MCF 10A (cell line): ENCODE measurements at regions not wholly inside any gene's neighbourhood (a gene's known extent, or its start where the extent isn't known, plus 50 kb on each side); places are given as distances from the start of the nearest gene placed in this dataset.

Experiments
- BruUV-seq: library from RNA; stranded (reverse); fragments of 400-500 nt; replicated peaks from 2 replicates; lab custom pipeline; 2021; lab: Mats Ljungman, UMichigan
- CTCF ChIA-PET: fragments of 300-600 bp; sonication (Branson Sonifier 250); formaldehyde crosslinking; extraction: SDS; loops from one replicate; lab custom pipeline; 2021; ENCODE audit warnings: antibody characterized with exemption, inconsistent platforms; lab: Yijun Ruan, JAX
- POLR2A ChIA-PET: fragments of 300-600, 350-650 bp; sonication (Branson Sonifier 250); formaldehyde crosslinking; extraction: SDS; loops from one replicate; lab custom pipeline; 2020; ENCODE audit warnings: antibody characterized with exemption, inconsistent platforms; lab: Yijun Ruan, JAX
- DNase-seq: peaks from one replicate; pipeline ENCODE4 v3.0.0-alpha.2; 2018; ENCODE audit not compliant: unreplicated experiment
- H3K27ac Mint-ChIP-seq: one replicate; pipeline ENCODE4 v1.8.0; 2022; ENCODE audit warnings: mild to moderate bottlenecking, low read depth, mixed read lengths; ENCODE audit not compliant: unreplicated experiment
- H3K27me3 Mint-ChIP-seq: one replicate; pipeline ENCODE4 v1.8.0; 2022; ENCODE audit warnings: mixed read lengths; ENCODE audit not compliant: insufficient read depth, unreplicated experiment
- H3K36me3 Mint-ChIP-seq: one replicate; pipeline ENCODE4 v1.8.0; 2022; ENCODE audit warnings: mild to moderate bottlenecking, moderate library complexity, mixed read lengths; ENCODE audit not compliant: insufficient read depth, unreplicated experiment
- H3K4me1 Mint-ChIP-seq: one replicate; pipeline ENCODE4 v1.8.0; 2022; ENCODE audit warnings: mixed read lengths; ENCODE audit not compliant: insufficient read depth, unreplicated experiment
- H3K4me3 Mint-ChIP-seq: one replicate; pipeline ENCODE4 v1.8.0; 2022; ENCODE audit warnings: mild to moderate bottlenecking, moderate library complexity, mixed read lengths; ENCODE audit not compliant: unreplicated experiment
- H3K9me3 Mint-ChIP-seq: one replicate; pipeline ENCODE4 v1.8.0; 2022; ENCODE audit warnings: mixed read lengths; ENCODE audit not compliant: unreplicated experiment
- CTCF ChIP-seq: fragments of 200-600 bp; IDR thresholded peaks from one replicate; pipeline ENCODE4 v1.8.0; 2022; ENCODE audit warnings: antibody characterized with exemption, mild to moderate bottlenecking; ENCODE audit not compliant: unreplicated experiment
- intact Hi-C: fragments of 100-400 bp; cut with micrococcal nuclease; formaldehyde crosslinking; loops from 2 replicates; pipeline ENCODE4 v1.14.1; 2022

- ChIA-PET POLR2A (interaction anchor here (1.1 kb wide), 1 partner anchor 9 kb away, joined by 4 read pairs; no protein-coding TSS in a partner anchor), CTCF (no interaction called here)
- H3K4me1 Mint-ChIP-seq = no peaks in the 10 kb centered on the region
- intact Hi-C loops = no loop called here
- H3K9me3 Mint-ChIP-seq = peaks cover 30% of the 10 kb centered on the region
- TF ChIP-seq CTCF = no peak
- DNase-seq = no peak
- H3K36me3 Mint-ChIP-seq = peaks cover 6% of the 10 kb centered on the region
- H3K27me3 Mint-ChIP-seq = no peaks in the 10 kb centered on the region
- no peak overlapping the region for H3K4me3 Mint-ChIP-seq
- no peak overlapping the region for H3K27ac Mint-ChIP-seq
- BruUV-seq = no TSS peak
Observed at GRCh38 chr2:16409849-16410248, 255.8 kb downstream of the CYRIA start.

DNA sequence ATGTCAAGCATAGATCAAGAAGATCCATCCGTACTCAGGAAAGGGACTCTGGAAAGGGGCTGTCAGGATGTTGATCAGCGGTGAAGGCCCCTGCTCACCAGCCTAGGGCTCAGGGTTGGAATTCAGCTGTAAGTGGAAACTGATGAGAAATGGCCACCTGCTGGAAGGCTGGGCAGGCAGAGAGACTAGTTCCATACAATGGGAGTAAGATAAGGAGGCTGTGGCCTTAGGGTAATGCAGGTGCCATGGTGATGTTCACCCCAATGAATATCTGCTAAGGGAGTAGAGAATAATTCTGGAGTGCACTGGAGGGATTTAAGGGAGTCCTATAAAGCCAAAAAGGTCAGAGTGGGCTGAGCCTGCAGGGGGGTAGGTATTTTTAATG lies 256.6 kb downstream of the CYRIA start:
- no peak for TF ChIP-seq CTCF
- no TSS peak for BruUV-seq
- H3K36me3 Mint-ChIP-seq = peaks cover 6% of the 10 kb centered on the region
- ChIA-PET POLR2A (no interaction called here), CTCF (interaction anchor here (0.6 to 1.1 kb wide), 2 partner anchors 10 to 469 kb away, joined by 3 read pairs; no protein-coding TSS in a partner anchor)
- intact Hi-C loops = no loop called here
- H3K9me3 Mint-ChIP-seq = peaks cover 30% of the 10 kb centered on the region
- H3K27me3 Mint-ChIP-seq = no peaks in the 10 kb centered on the region
- no peak for DNase-seq
- no peaks in the 10 kb centered on the region for H3K4me1 Mint-ChIP-seq
- H3K27ac Mint-ChIP-seq = no peak overlapping the region
- H3K4me3 Mint-ChIP-seq = no peak overlapping the region

DNA sequence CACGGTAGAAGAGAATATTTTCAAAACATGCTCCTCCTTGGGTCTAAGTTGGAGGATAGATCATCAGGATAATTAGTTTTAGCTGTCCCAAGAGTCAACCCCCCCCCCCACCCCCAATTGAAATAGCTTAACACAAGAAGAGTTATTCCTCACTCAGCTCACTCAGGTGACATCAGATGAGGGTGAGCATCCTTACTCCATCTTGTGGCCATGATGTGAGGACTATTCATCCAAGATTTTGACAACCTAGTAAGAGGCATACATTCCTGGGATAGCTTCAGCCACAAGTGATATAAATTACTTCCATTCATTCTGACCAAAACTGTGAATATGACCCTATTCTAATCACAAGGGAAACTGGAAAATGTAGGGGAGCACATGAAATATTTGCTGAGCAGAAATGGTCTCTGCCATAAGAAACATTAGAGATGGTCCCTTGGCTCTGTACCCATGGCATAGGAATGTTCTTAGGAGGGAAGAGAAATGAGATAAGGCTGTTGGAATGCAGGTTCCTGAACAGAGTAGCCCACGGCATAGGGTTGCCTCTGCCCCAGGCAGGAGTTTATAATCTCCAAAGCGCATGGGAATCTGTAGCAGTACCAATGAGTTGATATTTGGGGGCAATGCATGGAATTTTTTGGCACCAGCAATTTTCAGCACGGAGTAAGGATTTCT lies 257.2 kb downstream of the CYRIA start:
- no peak for DNase-seq
- Mint-ChIP-seq H3K36me3 (peaks cover 6% of the 10 kb centered on the region), H3K9me3 (peaks cover 30% of the 10 kb centered on the region), H3K27me3 (no peaks in the 10 kb centered on the region), H3K27ac (no peak overlapping the region), H3K4me1 (no peaks in the 10 kb centered on the region), H3K4me3 (no peak overlapping the region)
- CTCF ChIA-PET = interaction anchor here (0.6 to 1.1 kb wide), 3 partner anchors 10 to 1682 kb away, joined by 3 to 4 read pairs (median 3); no protein-coding TSS in a partner anchor
- intact Hi-C loops = no loop called here
- no peak for TF ChIP-seq CTCF
- no TSS peak for BruUV-seq
- POLR2A ChIA-PET = no interaction called here

DNA sequence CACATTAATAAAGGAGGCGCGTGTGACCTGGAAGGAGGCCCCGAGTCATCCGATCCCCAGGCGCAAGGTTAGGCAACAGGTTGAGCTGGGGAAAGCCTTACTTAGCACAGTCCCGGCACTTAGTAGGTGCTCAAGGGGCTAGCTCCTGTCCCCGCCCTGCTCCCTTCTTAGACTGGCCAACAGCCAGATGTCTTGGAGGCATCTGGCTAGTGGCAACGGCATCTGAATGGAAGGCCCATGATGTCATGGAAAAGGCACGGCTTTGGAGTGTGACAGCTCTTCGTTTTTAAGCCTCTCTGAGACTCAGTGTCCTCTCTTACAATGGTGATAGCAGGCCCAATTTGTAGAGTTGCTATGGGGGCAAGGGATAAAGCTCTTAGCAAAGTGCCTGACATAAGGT lies 258.3 kb downstream of the CYRIA start:
- no peaks in the 10 kb centered on the region for H3K27me3 Mint-ChIP-seq
- no TSS peak for BruUV-seq
- peaks cover 21% of the 10 kb centered on the region for H3K9me3 Mint-ChIP-seq
- CTCF ChIA-PET = interaction anchor here (0.6 kb wide), 1 partner anchor 600 kb away, joined by 3 read pairs; no protein-coding TSS in a partner anchor
- intact Hi-C loops = no loop called here
- peaks cover 6% of the 10 kb centered on the region for H3K36me3 Mint-ChIP-seq
- no peak overlapping the region for H3K27ac Mint-ChIP-seq
- peak; percentile 8 for DNase-seq
- no peaks in the 10 kb centered on the region for H3K4me1 Mint-ChIP-seq
- H3K4me3 Mint-ChIP-seq = no peak overlapping the region
- POLR2A ChIA-PET = no interaction called here
- no peak for TF ChIP-seq CTCF
